ENCODE measurements at regions not wholly inside any gene's neighbourhood (a gene's known extent, or its start where the extent isn't known, plus 50 kb on each side); places are given as distances from the start of the nearest gene placed in this dataset.

DNA sequence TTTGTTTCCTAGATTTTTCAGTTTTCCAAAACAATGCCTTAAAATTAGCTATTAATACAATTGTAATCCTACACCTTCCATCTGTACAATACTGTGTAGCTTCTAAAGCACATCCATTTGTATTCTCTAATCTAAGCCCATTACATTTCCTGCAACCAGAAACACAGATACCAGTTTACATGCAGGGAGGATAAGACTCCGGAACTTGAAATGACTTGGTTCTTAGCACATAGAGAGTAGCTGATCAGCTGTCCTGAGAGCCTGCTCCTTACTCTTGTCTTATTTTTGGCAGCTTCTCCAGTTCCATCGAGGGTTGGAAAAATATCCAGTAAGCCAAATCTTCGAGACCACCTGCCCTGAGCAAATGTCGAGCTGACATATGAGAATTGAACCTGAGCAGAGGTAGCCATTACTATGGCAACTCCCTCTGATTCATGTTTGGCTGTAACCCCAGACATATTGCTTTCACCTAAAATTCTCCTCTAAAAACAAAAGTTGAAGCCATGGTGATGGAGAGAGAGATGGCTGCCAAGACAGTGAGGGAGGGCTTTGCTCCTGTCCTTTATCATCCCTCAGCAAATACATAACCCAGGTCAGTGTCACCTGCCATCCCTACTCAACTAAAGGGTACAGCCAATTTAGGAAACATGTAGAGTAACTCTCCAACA is 542.8 kb downstream of the IRS1 start:
- DNase-seq: no peak

DNA sequence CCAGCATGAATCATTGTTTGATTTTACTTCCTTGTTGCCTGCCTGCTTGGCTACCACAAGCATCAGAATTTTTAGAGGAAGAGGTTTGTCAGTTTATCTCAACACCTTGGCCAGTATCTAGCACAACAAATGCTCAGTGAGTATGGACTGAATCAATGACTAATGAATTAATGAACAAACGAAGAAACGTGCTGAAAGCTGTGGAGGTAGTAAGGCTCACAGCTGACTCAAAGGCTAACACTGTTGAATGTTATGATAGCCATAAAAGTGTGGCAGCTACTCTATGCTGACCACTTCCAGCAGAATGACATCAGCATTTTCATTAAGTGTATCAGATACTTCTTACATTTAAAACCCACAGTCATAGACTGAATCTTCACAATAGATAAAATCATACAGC is 543.4 kb downstream of the IRS1 start:
- DNase-seq: no peak

DNA sequence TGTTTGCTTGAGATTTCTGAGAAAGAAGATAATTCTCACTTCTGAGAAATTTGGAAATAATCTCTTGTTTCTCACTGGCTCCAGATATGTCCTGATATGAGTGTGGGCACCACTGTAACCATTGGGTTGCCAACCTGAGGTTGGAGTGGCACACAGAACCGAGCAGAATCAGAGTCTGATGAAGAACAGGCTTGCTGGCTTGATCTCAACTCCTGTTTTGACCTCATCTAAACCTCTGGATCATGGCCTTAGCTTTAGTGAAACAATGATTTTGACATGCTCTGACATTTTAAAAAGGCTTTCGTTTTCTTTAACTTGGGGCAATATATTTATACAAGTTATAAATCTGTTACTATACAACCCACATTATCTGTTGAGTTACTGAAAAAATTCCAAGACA is 548.0 kb downstream of the IRS1 start:
- DNase-seq: no peak

DNA sequence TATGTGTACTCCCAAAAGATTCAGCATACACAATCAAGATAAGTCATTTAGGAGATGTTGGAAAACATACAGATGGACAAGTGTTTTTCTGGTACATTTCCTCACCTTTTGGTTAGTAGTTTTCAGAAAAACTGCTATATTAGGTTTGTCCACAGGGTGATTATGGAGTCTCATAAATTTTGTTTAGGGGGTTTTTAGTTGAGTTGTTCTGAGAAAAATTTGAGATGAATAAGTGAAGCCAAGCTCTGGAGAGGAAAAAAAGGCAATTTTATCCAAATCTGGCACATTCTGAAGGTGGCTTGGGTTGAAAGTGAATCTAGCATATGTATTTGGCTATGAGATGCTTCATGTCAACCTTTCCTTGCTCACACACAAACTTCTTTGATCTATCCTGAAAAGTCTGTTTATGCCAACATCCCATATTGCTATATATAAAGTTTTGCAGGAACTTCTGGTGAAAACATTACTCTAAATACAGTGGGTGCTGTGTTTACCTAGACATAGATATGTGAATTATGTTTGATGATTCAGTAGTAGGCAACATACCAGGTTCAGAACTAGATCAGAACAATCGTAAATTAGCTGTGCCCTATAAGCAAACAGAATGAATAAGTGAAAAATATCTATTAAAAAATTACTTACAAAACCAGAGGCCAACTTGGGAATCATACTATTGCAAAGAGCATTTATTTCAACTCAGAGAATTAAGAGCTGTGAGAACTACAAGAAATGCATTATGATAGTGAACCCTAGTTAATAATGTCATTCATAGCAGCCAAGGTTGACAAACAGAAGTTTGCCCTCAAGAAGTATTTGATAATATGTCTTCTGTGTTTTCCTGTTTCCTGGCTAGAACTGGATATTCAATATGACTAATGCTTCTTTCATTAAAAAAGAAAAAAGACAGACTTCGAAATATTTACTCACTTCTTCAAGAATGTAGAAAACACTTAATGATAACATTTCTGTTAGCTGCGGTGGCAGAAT is 552.0 kb downstream of the IRS1 start:
- DNase-seq: no peak

DNA sequence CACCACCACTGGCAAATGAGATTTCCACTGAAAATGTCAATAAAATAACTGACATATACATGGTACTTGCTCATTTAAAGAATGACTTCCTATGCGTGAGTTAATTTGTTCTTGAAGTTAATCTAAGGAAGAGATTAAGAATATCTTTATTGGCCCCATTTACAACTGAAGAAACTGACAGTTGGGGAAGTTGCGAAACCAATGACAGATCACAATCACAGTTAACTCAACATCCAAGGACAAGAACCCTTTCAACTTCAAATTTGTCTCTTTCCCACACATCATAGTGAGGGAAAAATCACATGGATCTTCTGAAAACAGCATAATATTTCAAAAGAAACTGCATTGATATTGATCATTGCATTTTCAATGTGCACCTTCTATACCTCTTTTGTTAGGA is 565.4 kb downstream of the IRS1 start:
- DNase-seq: no peak

DNA sequence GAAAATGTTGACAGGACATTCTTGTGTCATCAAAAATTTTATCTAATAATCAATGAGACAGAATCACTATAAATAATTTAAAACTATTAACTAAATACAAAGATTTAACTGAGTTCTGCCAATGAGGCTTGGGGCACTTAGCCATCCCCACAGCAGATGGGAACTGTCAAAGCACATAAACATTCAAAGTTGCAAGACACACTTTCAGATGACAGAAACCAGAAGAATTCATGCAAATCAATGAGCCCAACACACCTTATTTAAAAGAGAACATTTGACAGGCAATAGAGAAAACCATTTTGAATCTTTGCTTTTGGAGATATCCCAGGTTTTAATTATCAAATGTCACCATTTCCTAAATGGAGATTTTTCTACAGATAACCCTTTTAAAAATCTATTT is 566.2 kb downstream of the IRS1 start:
- DNase-seq: no peak

DNA sequence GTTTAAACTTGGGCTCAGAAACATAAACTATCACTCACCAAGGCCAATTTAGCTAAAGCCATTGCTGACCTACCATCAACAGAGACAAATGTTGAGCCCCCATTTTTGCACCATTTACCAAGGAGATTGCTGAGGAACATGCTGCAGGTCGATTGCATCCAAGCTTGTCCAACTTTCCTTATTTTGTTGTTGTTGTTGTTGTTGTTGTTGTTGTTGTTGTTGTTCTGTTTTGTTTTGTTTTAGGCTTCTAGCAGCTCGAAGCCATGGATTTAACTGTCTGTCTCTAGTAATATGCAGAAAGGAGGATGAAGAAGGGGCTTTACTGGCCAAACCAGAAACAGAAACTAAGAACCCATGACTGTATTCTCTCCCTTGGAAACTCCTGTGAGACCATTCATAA is 571.5 kb downstream of the IRS1 start:
- DNase-seq: no peak

DNA sequence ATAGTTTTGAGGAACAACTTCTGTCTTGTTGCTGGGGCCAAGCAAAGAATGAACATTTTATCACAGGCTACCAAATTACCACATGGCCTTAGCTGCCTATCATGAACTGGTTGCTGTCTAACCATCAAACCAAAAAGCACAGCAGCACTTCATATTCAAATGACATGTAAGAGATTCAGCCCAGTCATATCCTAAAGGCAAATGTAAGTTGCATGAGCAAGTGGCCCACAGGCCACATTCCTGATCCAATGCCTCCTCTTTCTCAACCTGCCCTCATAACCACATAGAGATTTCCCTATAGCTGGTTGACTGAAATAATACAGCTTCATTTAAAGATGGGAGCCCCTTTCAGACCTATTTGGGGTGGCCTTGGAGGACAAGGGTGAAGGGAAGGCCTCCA is 572.3 kb downstream of the IRS1 start:
- DNase-seq: no peak

DNA sequence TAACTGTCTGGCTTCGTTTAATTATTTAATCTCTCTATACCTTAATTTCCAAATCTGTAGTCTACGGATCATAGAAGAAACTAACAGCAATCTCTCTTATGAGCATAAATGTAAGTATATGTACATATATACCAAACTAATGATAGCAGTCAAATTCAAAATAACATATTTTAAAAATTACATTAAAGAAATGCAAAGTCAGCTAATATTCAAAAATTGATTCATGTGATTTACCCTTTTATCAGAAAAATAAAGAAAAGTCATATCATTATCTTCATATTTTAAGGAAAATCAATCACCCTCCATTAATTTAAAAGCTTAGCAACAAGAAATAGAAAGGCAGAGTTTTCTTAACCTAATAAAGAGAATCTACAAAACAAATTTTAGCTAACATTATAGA is 575.9 kb downstream of the IRS1 start:
- DNase-seq: no peak

DNA sequence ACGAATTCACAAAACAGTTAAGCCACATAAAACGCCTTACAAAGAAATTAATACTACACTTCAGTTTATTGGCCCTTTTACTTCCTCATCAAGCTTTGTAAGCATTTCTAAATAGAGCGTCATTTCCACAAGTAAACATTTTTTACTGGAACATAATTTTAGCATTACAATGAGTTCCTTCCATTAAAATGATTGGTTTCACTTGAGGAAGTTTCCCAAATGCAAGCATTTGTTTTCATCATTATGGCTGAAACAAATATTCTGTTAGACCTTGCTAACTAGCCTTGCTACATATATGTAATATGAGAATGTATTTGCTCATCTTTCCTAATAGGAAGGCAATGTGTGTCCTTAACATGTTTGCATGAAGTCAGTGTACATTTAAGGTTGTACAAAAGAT is 579.1 kb downstream of the IRS1 start:
- no peak for DNase-seq

DNA sequence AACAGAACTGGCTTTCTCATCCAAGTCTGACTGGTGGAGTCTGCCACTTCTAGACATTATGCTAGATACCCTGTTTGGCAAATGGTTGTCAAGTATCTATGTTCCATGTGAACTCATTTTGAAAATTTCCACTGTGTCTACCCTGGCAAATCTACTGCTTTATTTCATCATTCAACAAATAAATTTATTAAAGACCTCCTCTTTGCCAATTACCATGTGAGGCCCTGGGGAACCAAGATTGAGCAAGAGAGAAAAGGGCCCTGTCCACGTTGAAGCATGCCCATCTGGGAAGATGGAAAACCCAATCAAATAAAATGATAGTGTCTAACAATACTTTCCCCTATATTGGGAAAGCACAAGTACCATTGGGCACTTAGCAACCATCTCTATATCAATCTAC is 582.4 kb downstream of the IRS1 start:
- DNase-seq: no peak

DNA sequence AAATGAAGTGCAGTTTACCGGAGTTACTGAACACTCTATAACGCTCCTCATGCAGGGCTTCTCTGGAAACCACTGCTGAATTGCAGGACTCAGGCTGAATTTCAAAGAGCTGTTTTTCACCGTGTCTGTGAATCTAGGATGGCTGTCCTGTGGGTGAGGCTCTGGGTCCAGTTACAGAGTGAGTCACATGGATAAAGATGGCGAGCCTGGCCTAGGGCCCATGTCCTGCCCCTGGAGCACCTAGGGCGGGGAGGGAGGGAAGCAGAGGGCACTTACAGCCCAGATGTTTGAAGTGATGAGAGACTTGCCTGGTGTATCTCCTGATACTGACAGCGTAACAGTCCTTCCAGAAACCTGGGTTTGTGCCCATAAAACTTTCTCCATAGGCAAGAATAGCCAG is 583.0 kb downstream of the IRS1 start:
- DNase-seq: no peak

DNA sequence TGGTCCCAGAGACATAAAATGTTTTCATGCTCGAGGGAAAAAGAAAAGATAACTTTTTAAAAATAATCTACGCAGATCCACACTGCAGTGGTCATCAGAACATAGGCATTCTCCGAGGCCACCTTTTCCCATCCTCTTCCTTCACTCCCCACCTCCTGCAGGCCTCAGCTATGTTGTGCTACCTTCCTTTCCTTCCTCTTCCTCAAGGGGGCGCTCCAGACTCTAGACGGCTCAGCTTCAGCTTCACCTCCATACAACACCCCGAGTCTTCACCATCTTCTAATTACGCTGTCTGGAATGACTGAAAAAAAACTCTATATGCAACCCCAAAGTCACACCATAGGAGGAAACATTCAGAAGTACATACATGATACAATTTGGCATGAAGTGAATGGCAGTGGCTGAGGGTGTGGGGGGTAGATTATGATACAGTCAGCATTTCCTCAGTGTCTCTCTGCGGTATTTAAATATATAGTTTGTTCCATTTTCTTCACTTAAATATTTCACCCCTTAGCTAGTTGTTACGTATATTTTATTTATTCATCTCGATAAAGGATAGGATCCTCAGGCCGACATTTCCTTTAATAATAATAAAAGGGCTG is 583.6 kb downstream of the IRS1 start:
- DNase-seq: peak; percentile 2

DNA sequence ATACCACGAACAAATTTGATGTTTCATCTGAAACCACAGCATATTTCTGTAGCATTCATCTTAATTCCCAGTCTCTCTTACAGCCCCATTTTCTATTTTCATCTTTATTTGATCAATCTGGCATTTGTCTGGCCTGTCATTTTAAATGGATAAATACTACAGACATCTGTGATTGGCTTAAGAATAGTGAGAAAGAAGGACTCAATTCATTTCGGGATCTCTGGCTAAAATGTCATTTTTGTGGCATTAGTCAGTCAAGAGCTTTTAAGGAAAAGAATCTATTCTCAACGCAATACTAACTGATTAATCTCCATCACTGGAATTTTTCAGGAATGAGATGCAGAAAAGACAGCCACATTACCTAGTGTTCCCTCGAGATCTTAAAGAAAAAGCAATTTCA is 585.9 kb downstream of the IRS1 start:
- DNase-seq: no peak

DNA sequence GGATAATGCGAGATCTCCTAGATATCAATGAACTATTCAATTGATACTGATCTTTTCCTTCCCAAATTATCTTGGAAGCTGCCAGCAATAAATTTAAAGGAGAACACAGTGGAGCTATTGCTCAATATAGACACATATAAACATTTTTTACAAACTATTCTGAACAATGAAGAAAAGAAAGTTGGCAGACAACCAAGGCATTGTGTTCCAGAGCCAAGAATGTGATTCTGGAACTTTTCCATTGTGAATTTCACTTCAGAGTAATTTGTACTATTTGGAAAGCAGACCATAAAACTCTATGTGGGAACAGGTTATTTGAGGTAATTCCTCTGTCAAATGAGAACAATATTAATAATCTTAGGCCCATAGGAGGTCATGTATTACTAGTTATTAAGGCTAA is 588.2 kb downstream of the IRS1 start:
- DNase-seq: no peak

DNA sequence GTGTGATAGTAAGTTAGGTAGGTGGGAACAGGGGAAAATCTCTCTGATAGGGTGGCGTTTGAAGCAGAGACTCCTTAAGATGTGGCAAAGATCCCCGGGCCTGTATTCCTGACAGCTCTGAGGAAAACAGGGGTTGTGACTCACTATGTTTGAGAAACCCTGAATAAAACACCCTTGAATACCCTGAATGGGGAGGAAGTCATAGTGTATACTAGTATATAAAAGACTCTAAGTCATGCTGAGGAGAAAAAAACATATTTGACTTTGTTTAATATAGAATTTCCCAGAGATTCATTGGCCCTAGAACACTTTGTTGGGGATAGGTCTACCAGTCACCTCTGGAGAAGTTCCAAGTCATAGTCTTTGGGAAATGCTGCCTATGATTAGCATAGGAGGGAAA is 590.9 kb downstream of the IRS1 start:
- DNase-seq: no peak

DNA sequence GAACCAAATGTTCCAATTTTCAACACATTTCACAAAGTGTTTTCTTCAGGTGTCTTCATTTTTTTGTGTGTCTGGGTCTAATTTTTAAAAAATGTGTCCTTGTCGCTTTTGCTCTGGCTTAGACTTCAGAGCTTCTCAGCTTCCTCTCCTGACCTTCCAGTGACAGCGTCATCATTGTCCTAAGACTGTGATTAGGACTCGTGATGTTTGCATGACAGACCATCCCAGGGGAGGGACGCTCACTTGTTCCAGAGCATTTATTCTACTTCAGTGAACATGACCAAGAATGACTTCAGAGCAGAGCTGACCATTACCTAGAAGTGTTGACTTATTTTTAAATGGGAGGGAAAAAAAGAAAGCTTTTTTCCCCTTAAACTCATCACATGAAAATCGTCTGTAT is 591.9 kb downstream of the IRS1 start:
- DNase-seq: no peak

DNA sequence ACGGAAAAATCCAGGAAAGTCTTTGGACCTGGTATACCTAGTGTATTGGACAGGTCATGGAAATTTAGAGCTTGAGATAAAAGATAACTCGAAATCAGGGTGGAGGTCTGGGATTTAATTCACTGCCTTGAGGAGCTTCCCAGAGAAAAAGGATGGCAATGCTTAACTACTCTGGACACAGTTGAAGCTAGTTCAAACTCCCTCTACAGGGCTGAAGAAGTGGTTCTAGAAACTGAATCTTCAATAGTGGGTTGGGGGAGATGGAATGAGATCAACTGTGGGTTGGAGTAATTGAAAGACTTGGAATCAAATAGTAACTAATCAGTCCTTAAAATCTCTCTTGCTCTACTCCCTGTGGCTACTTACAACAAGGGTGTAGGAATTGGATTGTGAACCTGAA is 600.1 kb downstream of the IRS1 start:
- DNase-seq: no peak

DNA sequence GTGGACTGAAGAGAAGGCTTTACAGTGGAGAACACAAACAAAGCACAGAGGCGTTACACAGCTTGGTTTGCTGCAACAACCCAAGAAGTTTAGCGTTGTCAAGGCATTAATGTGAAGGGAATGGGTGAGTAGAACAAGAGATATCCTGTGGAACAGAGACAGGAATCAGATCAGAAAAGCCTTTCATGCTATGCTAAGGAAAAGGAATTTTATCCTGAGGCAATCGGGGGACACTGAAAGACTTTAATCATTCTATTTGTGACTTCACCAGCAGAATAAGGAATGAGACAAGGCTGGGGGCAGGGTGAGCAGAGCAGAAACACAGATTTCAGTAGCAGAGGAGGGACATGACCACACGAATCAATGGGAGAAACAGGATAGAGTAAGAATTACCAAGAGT is 600.7 kb downstream of the IRS1 start:
- no peak for DNase-seq

DNA sequence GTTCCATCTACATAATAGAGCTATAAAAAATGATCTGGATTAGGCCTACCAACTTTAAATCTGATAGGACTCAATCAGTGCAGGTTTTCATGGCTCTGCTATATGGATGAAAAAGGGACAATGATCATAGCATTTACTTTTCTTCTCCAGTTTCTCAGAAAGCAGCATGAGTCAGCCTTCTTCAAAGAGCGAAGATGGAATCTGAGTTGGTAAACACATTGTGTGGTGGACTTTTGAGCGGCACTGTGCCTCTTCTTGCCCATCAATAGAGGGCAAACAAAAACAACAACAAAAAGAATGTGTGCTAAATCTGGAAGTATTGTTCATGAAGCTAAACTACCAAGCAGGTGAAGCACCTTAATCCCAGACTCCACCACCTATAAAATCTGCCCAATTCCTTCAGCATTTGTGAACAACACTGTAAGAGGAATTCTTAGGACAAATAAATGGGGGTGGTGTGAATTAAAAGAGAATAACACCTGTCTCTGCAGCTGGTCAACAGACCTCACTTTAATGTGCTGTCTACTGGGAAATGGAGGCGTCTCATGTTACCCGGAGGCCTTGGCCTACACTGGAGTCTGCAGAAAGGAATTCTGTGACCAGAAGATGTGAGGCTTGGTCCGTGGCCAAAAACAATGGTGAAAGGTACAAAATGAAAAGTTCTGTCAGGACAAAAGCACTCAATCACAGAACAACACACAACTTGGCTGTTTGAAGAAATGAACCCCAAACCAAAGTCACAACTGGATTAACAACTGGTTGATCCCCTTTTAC is 609.0 kb downstream of the IRS1 start:
- DNase-seq: no peak

DNA sequence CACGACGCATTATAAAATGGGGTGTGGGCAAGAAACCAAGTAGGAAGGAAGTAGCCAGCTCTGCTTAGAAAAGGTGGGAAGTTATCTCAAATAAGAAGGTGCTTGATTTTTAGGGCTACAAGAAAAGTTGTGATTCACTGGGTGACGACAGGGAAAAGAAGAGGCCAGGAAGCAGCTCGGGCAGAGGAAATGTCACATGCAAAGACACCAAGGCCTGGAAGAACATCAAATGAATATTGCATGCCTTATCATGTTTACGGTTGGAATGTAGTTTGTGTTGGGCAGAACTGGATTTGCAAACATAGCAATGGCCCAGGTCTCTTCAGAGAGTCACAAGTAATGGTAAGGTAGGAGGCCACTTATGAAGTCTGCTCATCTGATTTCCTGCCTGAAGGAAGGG is 610.6 kb downstream of the IRS1 start:
- DNase-seq: no peak

DNA sequence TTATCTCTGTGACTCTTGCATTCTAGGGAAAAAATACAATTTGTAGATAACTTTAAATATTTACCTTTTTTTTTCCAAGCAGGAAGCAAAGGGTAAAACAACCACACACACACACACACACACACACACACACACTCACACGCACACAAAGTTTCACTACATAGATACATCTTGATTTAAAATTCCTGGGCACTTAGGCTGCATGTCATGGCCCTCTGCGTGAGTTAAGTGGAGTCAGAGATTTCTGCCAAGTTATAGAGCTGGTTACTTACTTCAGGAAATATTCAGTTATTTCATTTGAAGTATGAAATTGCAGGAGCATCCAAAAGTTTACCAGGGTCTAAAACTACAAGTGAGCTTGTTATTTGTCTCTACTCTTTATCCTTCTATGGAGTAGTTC is 612.0 kb downstream of the IRS1 start:
- no peak for DNase-seq

DNA sequence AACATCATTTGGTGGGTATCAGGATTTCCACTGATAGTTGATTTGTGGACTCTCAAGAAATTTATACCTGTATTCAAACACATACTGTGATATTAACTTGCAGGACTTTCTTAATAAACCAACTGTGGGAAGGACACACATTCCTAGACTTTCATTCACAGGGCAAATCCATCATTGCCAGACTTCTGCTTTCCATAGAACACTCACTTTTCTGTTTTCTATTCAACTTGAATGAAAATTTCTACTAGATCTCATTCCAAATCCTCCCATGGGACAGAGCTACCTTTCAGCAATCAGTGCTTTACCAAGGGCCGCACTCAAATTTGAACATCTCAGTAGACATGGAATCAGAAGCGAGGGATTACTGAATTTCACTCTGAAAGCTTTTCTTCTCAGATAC is 612.5 kb downstream of the IRS1 start:
- DNase-seq: no peak

Data from NCI-H2107 (cell line).